SK-N-SH (cell line): ENCODE measurements at regions not wholly inside any gene's neighbourhood (a gene's known extent, or its start where the extent isn't known, plus 50 kb on each side); places are given as distances from the start of the nearest gene placed in this dataset.

ENCODE experiments used
- CTCF ChIA-PET: fragments of 300-600, 350-600 bp; formaldehyde crosslinking; extraction: SDS; loops from one replicate; lab custom pipeline; 2021; lab: Yijun Ruan, JAX
- POLR2A ChIA-PET: fragments of 350-600 bp; sonication (Branson Sonifier 250); formaldehyde crosslinking; extraction: SDS; loops from one replicate; lab custom pipeline; 2020; ENCODE audit warnings: antibody characterized with exemption, inconsistent platforms; lab: Yijun Ruan, JAX
- DNase-seq: peaks from one replicate; pipeline ENCODE4 v3.0.0; 2012
- H2AFZ ChIP-seq: fragments of 200-600 bp; sonication (generic); 2 replicates; pipeline ENCODE4 v1.8.1; 2016; ENCODE audit warnings: antibody characterized with exemption, mild to moderate bottlenecking, low read depth
- H3F3A ChIP-seq: fragments of 200-600 bp; sonication (generic); replicated peaks from 2 replicates; pipeline ENCODE3; 2016; ENCODE audit warnings: antibody characterized with exemption, mild to moderate bottlenecking; ENCODE audit not compliant: insufficient read depth
- H3K27ac ChIP-seq, 2 experiments: fragments of 200-500 bp in 1 of 2; fragments of 200-600 bp in 1 of 2; sonication (Bioruptor generic) in 1 of 2; sonication (generic), shearing (Covaris generic) in 1 of 2; 2 replicates each; pipeline versions ENCODE4 v1.5.1 to v1.6.1; 2014 to 2016; ENCODE audit warnings: low read depth in 2 of 2, inconsistent platforms in 1 of 2, low read length in 1 of 2, mild to moderate bottlenecking in 1 of 2, mixed read lengths in 1 of 2
- H3K27me3 ChIP-seq: fragments of 200-600 bp; sonication (generic), shearing (Covaris generic); 2 replicates; pipeline ENCODE4 v1.6.1; 2016; ENCODE audit warnings: mixed run types; ENCODE audit not compliant: insufficient read depth
- H3K36me3 ChIP-seq, 2 experiments: fragments of 200-500 bp in 1 of 2; fragments of 200-600 bp in 1 of 2; sonication (Bioruptor generic) in 1 of 2; sonication (generic) in 1 of 2; replicated peaks in 1 of 2; 2 replicates each; pipeline versions ENCODE3 to v1.5.1; 2014 to 2016; ENCODE audit warnings: low read length in 1 of 2, mild to moderate bottlenecking in 1 of 2; ENCODE audit not compliant: insufficient read depth in 2 of 2, control insufficient read depth in 1 of 2
- H3K4me1 ChIP-seq, 2 experiments: fragments of 200-500 bp in 1 of 2; fragments of 200-600 bp in 1 of 2; sonication (Bioruptor generic) in 1 of 2; sonication (generic), shearing (Covaris generic) in 1 of 2; 2 replicates each; pipeline versions ENCODE4 v1.5.1 to v1.6.1; 2014 to 2016; ENCODE audit warnings: low read depth in 1 of 2, low read length in 1 of 2, mixed run types in 1 of 2; ENCODE audit not compliant: insufficient read depth in 2 of 2, control insufficient read depth in 1 of 2
- H3K4me2 ChIP-seq: fragments of 200-600 bp; sonication (generic), shearing (Covaris generic); 2 replicates; pipeline ENCODE4 v1.6.1; 2017; ENCODE audit warnings: mixed run types
- H3K4me3 ChIP-seq, 2 experiments: fragments of 200-500 bp in 1 of 2; fragments of 200-600 bp in 1 of 2; sonication (Bioruptor generic) in 1 of 2; sonication (generic), shearing (Covaris generic) in 1 of 2; 2 replicates each; pipeline versions ENCODE4 v1.5.1 to v1.8.1; 2014 to 2016; ENCODE audit warnings: low read depth in 2 of 2, inconsistent platforms in 1 of 2, low read length in 1 of 2, mild to moderate bottlenecking in 1 of 2, mixed read lengths in 1 of 2, moderate library complexity in 1 of 2
- H3K79me2 ChIP-seq: fragments of 200-600 bp; sonication (generic); 2 replicates; pipeline ENCODE4 v1.8.1; 2017; ENCODE audit warnings: mild to moderate bottlenecking; ENCODE audit not compliant: insufficient read depth
- H3K9ac ChIP-seq: fragments of 200-600 bp; sonication (generic); 2 replicates; pipeline ENCODE4 v1.6.1; 2017; ENCODE audit warnings: mixed run types
- H3K9me2 ChIP-seq: fragments of 200-600 bp; sonication (generic); 2 replicates; pipeline ENCODE4 v1.6.1; 2017; ENCODE audit warnings: mixed run types
- H3K9me3 ChIP-seq: fragments of 200-600 bp; sonication (generic); 2 replicates; pipeline ENCODE4 v1.6.1; 2017; ENCODE audit warnings: mixed run types, mild to moderate bottlenecking, moderate library complexity
- H4K20me1 ChIP-seq: fragments of 200-600 bp; sonication (generic); 2 replicates; pipeline ENCODE4 v1.6.1; 2017; ENCODE audit warnings: mild to moderate bottlenecking, mixed run types; ENCODE audit not compliant: insufficient read depth
- ELF1 ChIP-seq: IDR thresholded peaks from 2 replicates; pipeline ENCODE4 v1.4.0; 2012
- EP300 ChIP-seq, 2 experiments: IDR thresholded peaks; 2 replicates each; pipeline versions ENCODE4 v1.4.0 to v1.6.1; 2012; ENCODE audit warnings: borderline replicate concordance in 1 of 2, low read depth in 1 of 2, low read length in 1 of 2
- EZH2phosphoT487 ChIP-seq: fragments of 200-600 bp; sonication (generic); IDR thresholded peaks from 2 replicates; pipeline ENCODE4 v1.6.1; 2017; ENCODE audit warnings: low read depth, mixed run types, mild to moderate bottlenecking, antibody characterized with exemption, moderate library complexity, borderline replicate concordance
- FOSL2 ChIP-seq: IDR thresholded peaks from 2 replicates; pipeline ENCODE4 v1.4.0; 2012; ENCODE audit warnings: low read depth, mild to moderate bottlenecking, moderate library complexity, borderline replicate concordance
- FOXM1 ChIP-seq: IDR thresholded peaks from 2 replicates; pipeline ENCODE4 v1.4.0; 2012; ENCODE audit warnings: low read depth, mild to moderate bottlenecking
- GABPA ChIP-seq: IDR thresholded peaks from 2 replicates; pipeline ENCODE4 v1.4.0; 2012; ENCODE audit warnings: low read depth, mild to moderate bottlenecking
- JUND ChIP-seq: IDR thresholded peaks from 2 replicates; pipeline ENCODE4 v1.4.0; 2012
- MXI1 ChIP-seq: IDR thresholded peaks from 2 replicates; pipeline ENCODE4 v1.6.1; 2012; ENCODE audit warnings: mild to moderate bottlenecking, low read depth, low read length, improper control_type of control experiment
- NFIC ChIP-seq: IDR thresholded peaks from 2 replicates; pipeline ENCODE4 v1.4.0; 2012; ENCODE audit warnings: borderline replicate concordance
- NRF1 ChIP-seq: IDR thresholded peaks from 2 replicates; pipeline ENCODE4 v1.6.1; 2012; ENCODE audit warnings: low read depth, mild to moderate bottlenecking, low read length
- RCOR1 ChIP-seq: fragments of 150-350 bp; IDR thresholded peaks from 2 replicates; pipeline ENCODE4 v1.6.1; 2017; ENCODE audit warnings: antibody characterized with exemption, low read length
- RFX5 ChIP-seq: IDR thresholded peaks from 2 replicates; pipeline ENCODE4 v1.6.1; 2012; ENCODE audit warnings: mild to moderate bottlenecking, improper control_type of control experiment, low read length
- RXRA ChIP-seq: IDR thresholded peaks from 2 replicates; pipeline ENCODE4 v1.4.0; 2012; ENCODE audit warnings: low read depth, mild to moderate bottlenecking, borderline replicate concordance
- TCF12 ChIP-seq: IDR thresholded peaks from 2 replicates; pipeline ENCODE4 v1.4.0; 2012
- TEAD4 ChIP-seq: IDR thresholded peaks from 2 replicates; pipeline ENCODE4 v1.4.0; 2012; ENCODE audit warnings: mild to moderate bottlenecking, borderline replicate concordance; ENCODE audit not compliant: insufficient read depth
- USF1 ChIP-seq: IDR thresholded peaks from 2 replicates; pipeline ENCODE4 v1.4.0; 2012; ENCODE audit warnings: low read depth, borderline replicate concordance
- USF2 ChIP-seq: fragments of 150-350 bp; IDR thresholded peaks from 2 replicates; pipeline ENCODE4 v1.6.1; 2017; ENCODE audit warnings: antibody characterized with exemption, low read length, low read depth, borderline replicate concordance
- YY1 ChIP-seq: IDR thresholded peaks from 2 replicates; pipeline ENCODE4 v1.4.0; 2012; ENCODE audit warnings: low read depth, mild to moderate bottlenecking
- WGBS: methylation state at CpG from one replicate; pipeline ENCODE4 v1.1.6; 2017; ENCODE audit warnings: low lambda C conversion rate; 5-methylcytosine and 5-hydroxymethylcytosine counted together
- TF ChIP-seq, protein P1 (sequence below): fragments of 200-600 bp; sonication (generic); IDR thresholded peaks from 2 replicates; pipeline ENCODE4 v1.6.1; 2017; ENCODE audit warnings: antibody characterized with exemption, mild to moderate bottlenecking, moderate library complexity
- TF ChIP-seq, protein P2 (sequence below): IDR thresholded peaks from 2 replicates; pipeline ENCODE4 v1.6.1; 2012; ENCODE audit warnings: mild to moderate bottlenecking, low read depth, low read length, moderate library complexity

GRCh38 chr20:56796345-56796744, 167.2 kb downstream of the TFAP2C start:
- Histone ChIP-seq H4K20me1 (no peaks in the 10 kb centered on the region), H3K9me3 (no peaks in the 10 kb centered on the region), H3K4me1 (no peaks in the 10 kb centered on the region), H3K4me2 (no peak overlapping the region), H3K27me3 (peaks cover 75% of the 10 kb centered on the region), H3K9me2 (no peaks in the 10 kb centered on the region), H3K27ac (no peak overlapping the region), H3K4me3 (no peak overlapping the region), H3K79me2 (no peaks in the 10 kb centered on the region), H3K36me3 (no peaks in the 10 kb centered on the region), H3K9ac (no peak overlapping the region), H3F3A (no peaks in the 10 kb centered on the region), H2AFZ (no peak overlapping the region)
- POLR2A ChIA-PET, result no interaction called here
- CTCF ChIA-PET, result no interaction called here
- DNase-seq, result no peak
- TF ChIP-seq, protein P1, sequence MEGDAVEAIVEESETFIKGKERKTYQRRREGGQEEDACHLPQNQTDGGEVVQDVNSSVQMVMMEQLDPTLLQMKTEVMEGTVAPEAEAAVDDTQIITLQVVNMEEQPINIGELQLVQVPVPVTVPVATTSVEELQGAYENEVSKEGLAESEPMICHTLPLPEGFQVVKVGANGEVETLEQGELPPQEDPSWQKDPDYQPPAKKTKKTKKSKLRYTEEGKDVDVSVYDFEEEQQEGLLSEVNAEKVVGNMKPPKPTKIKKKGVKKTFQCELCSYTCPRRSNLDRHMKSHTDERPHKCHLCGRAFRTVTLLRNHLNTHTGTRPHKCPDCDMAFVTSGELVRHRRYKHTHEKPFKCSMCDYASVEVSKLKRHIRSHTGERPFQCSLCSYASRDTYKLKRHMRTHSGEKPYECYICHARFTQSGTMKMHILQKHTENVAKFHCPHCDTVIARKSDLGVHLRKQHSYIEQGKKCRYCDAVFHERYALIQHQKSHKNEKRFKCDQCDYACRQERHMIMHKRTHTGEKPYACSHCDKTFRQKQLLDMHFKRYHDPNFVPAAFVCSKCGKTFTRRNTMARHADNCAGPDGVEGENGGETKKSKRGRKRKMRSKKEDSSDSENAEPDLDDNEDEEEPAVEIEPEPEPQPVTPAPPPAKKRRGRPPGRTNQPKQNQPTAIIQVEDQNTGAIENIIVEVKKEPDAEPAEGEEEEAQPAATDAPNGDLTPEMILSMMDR, result no peak
- TF ChIP-seq RCOR1 (no peak), FOXM1 (no peak), NFIC (no peak)
- WGBS, result 25% methylated on average over 3 of the region's 3 CpGs

DNA sequence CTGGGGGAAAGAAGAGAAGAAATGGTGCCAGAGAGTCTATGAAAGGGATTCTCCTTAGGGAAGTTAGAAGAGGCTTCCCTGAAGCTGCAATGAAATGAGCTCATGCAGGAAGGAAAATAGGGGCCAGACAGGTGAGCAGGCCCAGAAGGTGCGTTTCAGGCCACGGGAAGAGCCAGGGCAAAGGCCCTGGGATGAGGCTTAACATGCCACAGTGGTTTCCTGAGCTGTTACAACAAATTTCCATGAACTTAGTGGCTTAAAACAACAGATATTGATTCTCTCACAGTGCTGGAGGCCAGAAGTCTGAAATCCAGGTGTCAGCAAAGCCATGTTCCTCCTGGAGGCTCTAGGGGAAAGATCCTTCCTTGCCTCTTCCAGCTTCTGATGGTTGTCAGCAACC, 167.9 kb downstream of the TFAP2C start:
- TF ChIP-seq ELF1 (no peak), RXRA (no peak), FOSL2 (no peak), NFIC (no peak), RFX5 (no peak), TEAD4 (no peak), GABPA (no peak), RCOR1 (no peak), MXI1 (no peak), YY1 (no peak), EZH2phosphoT487 (no peak), USF1 (no peak), NRF1 (no peak), EP300 (IDR thresholded peaks at IDR 0.05; ENCODE audit: borderline replicate concordance in 1 of 2, low read depth in 1 of 2, low read length in 1 of 2) (no peak), TCF12 (no peak), JUND (no peak), USF2 (no peak)
- TF ChIP-seq, protein P2, sequence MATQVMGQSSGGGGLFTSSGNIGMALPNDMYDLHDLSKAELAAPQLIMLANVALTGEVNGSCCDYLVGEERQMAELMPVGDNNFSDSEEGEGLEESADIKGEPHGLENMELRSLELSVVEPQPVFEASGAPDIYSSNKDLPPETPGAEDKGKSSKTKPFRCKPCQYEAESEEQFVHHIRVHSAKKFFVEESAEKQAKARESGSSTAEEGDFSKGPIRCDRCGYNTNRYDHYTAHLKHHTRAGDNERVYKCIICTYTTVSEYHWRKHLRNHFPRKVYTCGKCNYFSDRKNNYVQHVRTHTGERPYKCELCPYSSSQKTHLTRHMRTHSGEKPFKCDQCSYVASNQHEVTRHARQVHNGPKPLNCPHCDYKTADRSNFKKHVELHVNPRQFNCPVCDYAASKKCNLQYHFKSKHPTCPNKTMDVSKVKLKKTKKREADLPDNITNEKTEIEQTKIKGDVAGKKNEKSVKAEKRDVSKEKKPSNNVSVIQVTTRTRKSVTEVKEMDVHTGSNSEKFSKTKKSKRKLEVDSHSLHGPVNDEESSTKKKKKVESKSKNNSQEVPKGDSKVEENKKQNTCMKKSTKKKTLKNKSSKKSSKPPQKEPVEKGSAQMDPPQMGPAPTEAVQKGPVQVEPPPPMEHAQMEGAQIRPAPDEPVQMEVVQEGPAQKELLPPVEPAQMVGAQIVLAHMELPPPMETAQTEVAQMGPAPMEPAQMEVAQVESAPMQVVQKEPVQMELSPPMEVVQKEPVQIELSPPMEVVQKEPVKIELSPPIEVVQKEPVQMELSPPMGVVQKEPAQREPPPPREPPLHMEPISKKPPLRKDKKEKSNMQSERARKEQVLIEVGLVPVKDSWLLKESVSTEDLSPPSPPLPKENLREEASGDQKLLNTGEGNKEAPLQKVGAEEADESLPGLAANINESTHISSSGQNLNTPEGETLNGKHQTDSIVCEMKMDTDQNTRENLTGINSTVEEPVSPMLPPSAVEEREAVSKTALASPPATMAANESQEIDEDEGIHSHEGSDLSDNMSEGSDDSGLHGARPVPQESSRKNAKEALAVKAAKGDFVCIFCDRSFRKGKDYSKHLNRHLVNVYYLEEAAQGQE, result no peak
- WGBS, result 19% methylated on average over 2 of the region's 2 CpGs
- ChIA-PET CTCF (no interaction called here), POLR2A (no interaction called here)
- H2AFZ ChIP-seq, result no peak overlapping the region
- no peaks in the 10 kb centered on the region for H3F3A ChIP-seq
- peaks cover 76% of the 10 kb centered on the region for H3K27me3 ChIP-seq
- H3K79me2 ChIP-seq, result no peaks in the 10 kb centered on the region
- H3K9me2 ChIP-seq, result no peaks in the 10 kb centered on the region
- no peak overlapping the region for H3K9ac ChIP-seq
- H3K4me1 ChIP-seq, result no peaks in the 10 kb centered on the region
- H3K4me2 ChIP-seq, result no peak overlapping the region
- H3K36me3 ChIP-seq, result no peaks in the 10 kb centered on the region
- H3K27ac ChIP-seq, result no peak overlapping the region
- no peak overlapping the region for H3K4me3 ChIP-seq
- no peaks in the 10 kb centered on the region for H4K20me1 ChIP-seq
- H3K9me3 ChIP-seq, result no peaks in the 10 kb centered on the region
- DNase-seq, result no peak
